H9 (cell line): ENCODE measurements at regions not wholly inside any gene's neighbourhood (a gene's known extent, or its start where the extent isn't known, plus 50 kb on each side); places are given as distances from the start of the nearest gene placed in this dataset.

ENCODE experiments used
- DNase-seq: peaks from one replicate; pipeline ENCODE4 v3.0.0-alpha.2; 2017
- H2AFZ ChIP-seq: one replicate; pipeline ENCODE4 v1.6.1; 2013; ENCODE audit warnings: mild to moderate bottlenecking, low read length, control low read depth, moderate library complexity
- H2AK5ac ChIP-seq: 2 replicates; pipeline ENCODE4 v1.6.1; 2013; ENCODE audit warnings: low read length, control low read depth, mixed read lengths; ENCODE audit not compliant: insufficient read length
- H2BK120ac ChIP-seq: one replicate; pipeline ENCODE4 v1.6.1; 2013; ENCODE audit warnings: low read depth, mild to moderate bottlenecking, low read length, control low read depth, inconsistent platforms; ENCODE audit not compliant: poor library complexity, severe bottlenecking
- H2BK12ac ChIP-seq: 2 replicates; pipeline ENCODE4 v1.6.1; 2013; ENCODE audit warnings: low read length, control low read depth, mixed read lengths, low read depth; ENCODE audit not compliant: insufficient read length
- H2BK15ac ChIP-seq: 2 replicates; pipeline ENCODE4 v1.6.1; 2013; ENCODE audit warnings: low read depth, low read length, control low read depth
- H2BK20ac ChIP-seq: one replicate; pipeline ENCODE4 v1.6.1; 2013; ENCODE audit warnings: low read depth, mild to moderate bottlenecking, low read length, control low read depth, inconsistent platforms; ENCODE audit not compliant: poor library complexity, severe bottlenecking
- H2BK5ac ChIP-seq: 2 replicates; pipeline ENCODE4 v1.6.1; 2013; ENCODE audit warnings: low read length, control low read depth, mixed read lengths; ENCODE audit not compliant: insufficient read length
- H3K14ac ChIP-seq: 2 replicates; pipeline ENCODE4 v1.6.1; 2013; ENCODE audit warnings: low read length, control low read depth; ENCODE audit not compliant: insufficient read depth
- H3K18ac ChIP-seq: 2 replicates; pipeline ENCODE4 v1.6.1; 2013; ENCODE audit warnings: low read depth, mild to moderate bottlenecking, mixed read lengths, low read length, control low read depth; ENCODE audit not compliant: insufficient read length
- H3K23ac ChIP-seq: 2 replicates; pipeline ENCODE4 v1.6.1; 2013; ENCODE audit warnings: low read length, control low read depth, mixed read lengths, low read depth; ENCODE audit not compliant: insufficient read length
- H3K23me2 ChIP-seq: 2 replicates; pipeline ENCODE4 v1.6.1; 2013; ENCODE audit warnings: low read depth, mild to moderate bottlenecking, mixed read lengths, low read length, control low read depth; ENCODE audit not compliant: insufficient read length, poor library complexity, severe bottlenecking
- H3K27ac ChIP-seq: 2 replicates; pipeline ENCODE4 v1.5.1; 2013; ENCODE audit warnings: low read length, control low read depth, mixed read lengths, low read depth; ENCODE audit not compliant: insufficient read length
- H3K27me3 ChIP-seq: 2 replicates; pipeline ENCODE4 v1.6.1; 2013; ENCODE audit warnings: low read length, control low read depth, inconsistent platforms; ENCODE audit not compliant: insufficient read depth
- H3K4ac ChIP-seq: 2 replicates; pipeline ENCODE4 v1.6.1; 2013; ENCODE audit warnings: low read depth, mild to moderate bottlenecking, control low read depth, inconsistent platforms, low read length, moderate library complexity
- H3K4me1 ChIP-seq: 2 replicates; pipeline ENCODE4 v1.6.1; 2013; ENCODE audit warnings: low read length, control low read depth, inconsistent platforms; ENCODE audit not compliant: insufficient read depth
- H3K4me2 ChIP-seq: 2 replicates; pipeline ENCODE4 v1.6.1; 2013; ENCODE audit warnings: low read length, control low read depth, mixed read lengths; ENCODE audit not compliant: insufficient read length, insufficient read depth
- H3K56ac ChIP-seq: 2 replicates; pipeline ENCODE4 v1.6.1; 2013; ENCODE audit warnings: low read depth, mild to moderate bottlenecking, mixed read lengths, low read length, control low read depth; ENCODE audit not compliant: insufficient read length
- H3K79me1 ChIP-seq: 2 replicates; pipeline ENCODE4 v1.6.1; 2013; ENCODE audit warnings: low read depth, mild to moderate bottlenecking, moderate library complexity, low read length, control low read depth, inconsistent platforms; ENCODE audit not compliant: insufficient read depth, poor library complexity, severe bottlenecking
- H3K79me2 ChIP-seq: 2 replicates; pipeline ENCODE4 v1.6.1; 2013; ENCODE audit warnings: low read length, control low read depth, inconsistent platforms; ENCODE audit not compliant: insufficient read depth
- H3K9ac ChIP-seq: 2 replicates; pipeline ENCODE4 v1.6.1; 2013; ENCODE audit warnings: low read length, control low read depth, mixed read lengths; ENCODE audit not compliant: insufficient read length; ENCODE audit errors: extremely low read depth
- H3K9me3 ChIP-seq: one replicate; pipeline ENCODE4 v1.6.1; 2013; ENCODE audit warnings: low read depth, low read length, inconsistent platforms; ENCODE audit not compliant: control insufficient read depth
- H3T11ph ChIP-seq: one replicate; pipeline ENCODE4 v1.6.1; 2013; ENCODE audit warnings: mild to moderate bottlenecking, low read length, control low read depth, inconsistent platforms
- H4K20me1 ChIP-seq: one replicate; pipeline ENCODE4 v1.6.1; 2013; ENCODE audit not compliant: control insufficient read depth, insufficient read length, insufficient read depth
- H4K5ac ChIP-seq: 2 replicates; pipeline ENCODE4 v1.6.1; 2013; ENCODE audit warnings: low read depth, mild to moderate bottlenecking, mixed read lengths, low read length, control low read depth; ENCODE audit not compliant: insufficient read length
- H4K8ac ChIP-seq: replicated peaks from 2 replicates; pipeline ENCODE4 v1.6.1; 2013; ENCODE audit warnings: low read length, control low read depth, mixed read lengths, low read depth; ENCODE audit not compliant: insufficient read length
- H4K91ac ChIP-seq: 2 replicates; pipeline ENCODE4 v1.6.1; 2013; ENCODE audit warnings: low read depth, mild to moderate bottlenecking, moderate library complexity, mixed read lengths, low read length, control low read depth; ENCODE audit not compliant: insufficient read length
- H3K27ac Mint-ChIP-seq, 3 experiments: 2 replicates in 2 of 3; 3 replicates in 1 of 3; pipeline ENCODE4 v1.8.0; 2020 to 2021; ENCODE audit warnings: mixed read lengths in 3 of 3, mild to moderate bottlenecking in 1 of 3, moderate library complexity in 1 of 3
- H3K27me3 Mint-ChIP-seq: 2 replicates; pipeline ENCODE4 v1.8.0; 2021; ENCODE audit warnings: low read depth, mild to moderate bottlenecking, moderate library complexity, mixed read lengths
- H3K36me3 Mint-ChIP-seq, 3 experiments: 2 replicates in 2 of 3; 3 replicates in 1 of 3; pipeline ENCODE4 v1.8.0; 2020 to 2021; ENCODE audit warnings: low read depth in 3 of 3, mixed read lengths in 3 of 3; ENCODE audit not compliant: insufficient read depth in 1 of 3
- H3K4me1 Mint-ChIP-seq, 2 experiments: 2 replicates each; pipeline ENCODE4 v1.8.0; 2020; ENCODE audit warnings: mixed read lengths in 2 of 2
- H3K4me3 Mint-ChIP-seq, 2 experiments: 2 replicates in 1 of 2; 3 replicates in 1 of 2; pipeline ENCODE4 v1.8.0; 2020 to 2021; ENCODE audit warnings: mild to moderate bottlenecking in 2 of 2, mixed read lengths in 2 of 2, moderate library complexity in 1 of 2
- H3K9me3 Mint-ChIP-seq, 2 experiments: 2 replicates in 1 of 2; 3 replicates in 1 of 2; pipeline ENCODE4 v1.8.0; 2020; ENCODE audit warnings: mild to moderate bottlenecking in 2 of 2, mixed read lengths in 2 of 2, moderate library complexity in 1 of 2
- CTCF ChIP-seq: fragments of 200-600 bp; sonication (generic); conservative IDR thresholded peaks from 3 replicates; pipeline ENCODE4 v1.8.0; 2021; ENCODE audit warnings: antibody characterized with exemption, mild to moderate bottlenecking
- WGBS: extraction: QIAGEN DNeasy Blood & Tissue Kit; methylation state at CpG from one replicate; pipeline ENCODE4 v1.1.7; 2013; ENCODE audit warnings: missing lambda C conversion rate, low lambda C conversion rate, mixed read lengths; ENCODE audit not compliant: insufficient read length; ENCODE audit errors: extremely low coverage; 5-methylcytosine and 5-hydroxymethylcytosine counted together

GRCh38 chr4:123812066-123812390, 415.4 kb downstream of the SPRY1 start:
- Histone ChIP-seq H3K4me2 (no peak overlapping the region), H2BK120ac (no peak overlapping the region), H3K14ac (no peak overlapping the region), H3K79me2 (no peaks in the 10 kb centered on the region), H3K23ac (no peak overlapping the region), H3K27me3 (no peaks in the 10 kb centered on the region), H3K4ac (no peak overlapping the region), H3K23me2 (no peaks in the 10 kb centered on the region), H3K79me1 (no peaks in the 10 kb centered on the region), H3K9ac (no peak overlapping the region), H3K56ac (no peak overlapping the region), H3T11ph (no peak overlapping the region), H2BK20ac (no peak overlapping the region), H2BK5ac (no peak overlapping the region), H4K5ac (no peak overlapping the region), H4K8ac (no peak overlapping the region), H3K4me1 (no peaks in the 10 kb centered on the region), H3K9me3 (no peaks in the 10 kb centered on the region), H4K20me1 (no peaks in the 10 kb centered on the region), H2AFZ (no peak overlapping the region), H4K91ac (no peak overlapping the region), H2BK15ac (no peak overlapping the region), H2BK12ac (no peak overlapping the region), H3K27ac (no peak overlapping the region), H2AK5ac (no peak overlapping the region), H3K18ac (no peak overlapping the region)
- WGBS = no CpG with 5 or more reads among the region's 3 CpGs
- Mint-ChIP-seq H3K27me3 (no peaks in the 10 kb centered on the region; the same call in 1 of the 2 replicates), H3K9me3 (no peaks in the 10 kb centered on the region), H3K4me3 (no peak overlapping the region; a peak in 1 of 5 replicates), H3K36me3 (no peaks in the 10 kb centered on the region), H3K4me1 (peaks cover 9 to 13% of the 10 kb centered on the region in 2 experiments), H3K27ac (no peak overlapping the region)
- no peak for TF ChIP-seq CTCF
- no peak for DNase-seq
